RWPE1 (cell line): ENCODE measurements at regions not wholly inside any gene's neighbourhood (a gene's known extent, or its start where the extent isn't known, plus 50 kb on each side); places are given as distances from the start of the nearest gene placed in this dataset.

Experiments
- CTCF ChIA-PET: fragments of 350-600 bp; sonication (Branson Sonifier 250); formaldehyde crosslinking; extraction: SDS; loops from one replicate; lab custom pipeline; 2021; lab: Yijun Ruan, JAX
- POLR2A ChIA-PET: fragments of 400-600 bp; formaldehyde crosslinking; extraction: SDS; loops from one replicate; lab custom pipeline; 2020; ENCODE audit warnings: antibody characterized with exemption; ENCODE audit not compliant: low non-redundant PET; lab: Yijun Ruan, JAX
- DNase-seq: peaks from one replicate; pipeline ENCODE4 v3.0.0; 2012; ENCODE audit warnings: low spot score
- H3K27ac ChIP-seq: fragments of 450-650 bp; 2 replicates; pipeline ENCODE4 v1.5.1; 2017
- TF ChIP-seq, protein P1 (sequence below): fragments of 450-650 bp; conservative IDR thresholded peaks from 2 replicates; pipeline ENCODE4 v1.5.1; 2017; ENCODE audit warnings: low read depth, mild to moderate bottlenecking

DNA sequence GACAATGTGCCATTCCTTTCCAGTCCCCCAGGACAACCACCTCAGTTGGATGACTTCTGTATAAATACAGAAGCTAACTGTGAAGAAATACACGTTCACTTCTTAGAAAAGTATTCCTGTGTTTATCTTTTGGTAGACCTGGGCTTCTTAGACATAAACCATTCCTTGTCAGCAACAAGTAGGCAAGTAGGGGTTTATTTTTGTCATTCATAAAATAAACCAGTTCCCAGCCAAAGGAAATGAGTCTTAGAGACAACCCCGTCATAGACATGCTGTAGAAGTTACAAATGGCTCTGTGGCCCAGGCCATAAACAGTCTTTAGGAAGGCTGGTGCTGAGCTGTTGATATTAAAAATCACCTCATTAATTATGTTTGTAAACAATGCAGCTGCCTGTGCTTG is 243.2 kb downstream of the SPTSSA start:
- ChIA-PET CTCF (interaction anchor here (0.7 kb wide), 1 partner anchor 10 kb away, joined by 3 read pairs; no protein-coding TSS in a partner anchor), POLR2A (no interaction called here)
- no peak for DNase-seq
- TF ChIP-seq, protein P1, sequence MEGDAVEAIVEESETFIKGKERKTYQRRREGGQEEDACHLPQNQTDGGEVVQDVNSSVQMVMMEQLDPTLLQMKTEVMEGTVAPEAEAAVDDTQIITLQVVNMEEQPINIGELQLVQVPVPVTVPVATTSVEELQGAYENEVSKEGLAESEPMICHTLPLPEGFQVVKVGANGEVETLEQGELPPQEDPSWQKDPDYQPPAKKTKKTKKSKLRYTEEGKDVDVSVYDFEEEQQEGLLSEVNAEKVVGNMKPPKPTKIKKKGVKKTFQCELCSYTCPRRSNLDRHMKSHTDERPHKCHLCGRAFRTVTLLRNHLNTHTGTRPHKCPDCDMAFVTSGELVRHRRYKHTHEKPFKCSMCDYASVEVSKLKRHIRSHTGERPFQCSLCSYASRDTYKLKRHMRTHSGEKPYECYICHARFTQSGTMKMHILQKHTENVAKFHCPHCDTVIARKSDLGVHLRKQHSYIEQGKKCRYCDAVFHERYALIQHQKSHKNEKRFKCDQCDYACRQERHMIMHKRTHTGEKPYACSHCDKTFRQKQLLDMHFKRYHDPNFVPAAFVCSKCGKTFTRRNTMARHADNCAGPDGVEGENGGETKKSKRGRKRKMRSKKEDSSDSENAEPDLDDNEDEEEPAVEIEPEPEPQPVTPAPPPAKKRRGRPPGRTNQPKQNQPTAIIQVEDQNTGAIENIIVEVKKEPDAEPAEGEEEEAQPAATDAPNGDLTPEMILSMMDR, result no peak
- H3K27ac ChIP-seq, result no peak overlapping the region

GRCh38 chr14:34214961-34215360 is 247.1 kb downstream of the SPTSSA start:
- CTCF ChIA-PET, result interaction anchor here (0.7 kb wide), 1 partner anchor 381 kb away, joined by 3 read pairs; no protein-coding TSS in a partner anchor
- TF ChIP-seq, protein P1, result no peak
- POLR2A ChIA-PET, result no interaction called here
- DNase-seq, result no peak
- no peak overlapping the region for H3K27ac ChIP-seq

- CTCF ChIA-PET, result interaction anchor here (0.5 kb wide), 1 partner anchor 589 kb away, joined by 4 read pairs; no protein-coding TSS in a partner anchor
- DNase-seq, result no peak
- TF ChIP-seq, protein P1, result no peak
- POLR2A ChIA-PET, result no interaction called here
- H3K27ac ChIP-seq, result no peak overlapping the region
Observed at GRCh38 chr14:34213332-34213731, 248.7 kb downstream of the SPTSSA start.

DNA sequence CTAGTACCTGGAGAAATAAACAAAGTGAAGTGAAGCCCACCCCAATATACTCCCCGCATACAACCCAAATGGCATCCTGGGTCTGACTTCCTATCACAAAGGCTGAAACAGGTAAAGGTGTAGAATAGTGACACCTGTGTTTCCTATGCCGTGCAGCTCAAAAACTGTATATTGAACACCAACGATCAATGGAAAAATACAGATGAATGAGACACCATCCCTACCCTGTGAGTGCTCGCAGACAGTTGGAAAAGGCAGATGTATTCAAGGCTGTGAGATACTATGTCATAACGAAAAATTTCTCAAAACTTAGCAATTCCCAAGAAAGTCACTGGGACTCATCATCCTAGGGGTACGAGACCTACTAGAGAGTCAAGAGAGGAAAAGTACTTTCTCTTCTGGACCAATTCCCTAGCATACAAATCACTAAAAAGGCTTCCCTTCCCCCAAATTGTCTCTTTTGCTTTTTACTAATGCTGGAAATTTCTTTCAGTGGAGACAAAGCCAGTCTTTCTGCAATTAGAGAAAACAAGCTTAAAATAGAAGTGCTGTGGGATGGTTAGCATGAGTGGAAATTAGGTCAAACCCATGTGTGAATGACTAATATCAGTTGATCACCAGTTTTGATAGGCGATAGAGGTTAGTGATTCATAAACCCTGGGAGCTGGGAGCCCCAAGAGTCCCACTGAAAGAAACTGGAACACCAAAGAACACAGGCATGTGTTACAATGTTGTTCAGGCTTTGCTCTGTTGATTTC is 249.7 kb downstream of the SPTSSA start:
- TF ChIP-seq, protein P1, result no peak
- ChIA-PET POLR2A (no interaction called here), CTCF (interaction anchor here (0.6 to 0.7 kb wide), 2 partner anchors 37 to 298 kb away, joined by 3 to 4 read pairs; no protein-coding TSS in a partner anchor)
- no peak for DNase-seq
- H3K27ac ChIP-seq, result no peak overlapping the region

DNA sequence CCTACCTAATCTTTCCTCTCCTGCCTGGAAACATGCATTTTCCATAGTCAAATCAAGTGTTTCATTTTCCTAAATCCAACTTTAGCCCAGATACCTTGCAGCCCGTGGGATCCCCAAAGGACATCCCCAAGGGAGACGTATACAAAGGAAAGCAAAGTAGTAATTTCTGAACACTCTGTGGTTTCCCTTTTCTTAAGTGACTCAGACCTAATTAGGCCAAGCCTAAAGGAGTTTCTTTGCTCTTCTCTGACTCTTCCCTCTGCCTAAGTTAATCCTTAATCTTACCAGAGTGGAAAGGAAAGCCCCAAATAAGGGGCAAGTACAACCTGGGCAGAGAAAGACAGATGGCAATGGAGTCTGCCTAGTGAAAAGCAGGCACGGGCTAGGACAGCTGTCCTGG is 250.3 kb downstream of the SPTSSA start:
- CTCF ChIA-PET, result no interaction called here

GRCh38 chr14:34208532-34208931 is 253.5 kb downstream of the SPTSSA start:
- H3K27ac ChIP-seq, result no peak overlapping the region
- no peak for DNase-seq
- ChIA-PET CTCF (interaction anchor here (1.4 kb wide), 1 partner anchor 20 kb away, joined by 3 read pairs; no protein-coding TSS in a partner anchor), POLR2A (no interaction called here)
- TF ChIP-seq, protein P1, result no peak

More for the DNA sequence above, 250.3 kb downstream of the SPTSSA start:
- TF ChIP-seq, protein P1, result no peak
- no peak for DNase-seq
- no peak overlapping the region for H3K27ac ChIP-seq
- POLR2A ChIA-PET, result no interaction called here
